ENCODE measurements at regions not wholly inside any gene's neighbourhood (a gene's known extent, or its start where the extent isn't known, plus 50 kb on each side); places are given as distances from the start of the nearest gene placed in this dataset.

- DNase-seq (ENCODE audit: low spot score): no peak
Measured at GRCh38 chr12:4969405-4969804, 59.7 kb downstream of the KCNA1 start.

GRCh38 chr12:4974217-4974616, 64.5 kb downstream of the KCNA1 start:
- no peak for DNase-seq (ENCODE audit: low spot score)

- DNase-seq (ENCODE audit: low spot score): peak; percentile 18
Measured at GRCh38 chr12:4975574-4975973, 65.9 kb downstream of the KCNA1 start.

- no peak for DNase-seq (ENCODE audit: low spot score)
Measured at GRCh38 chr12:4977102-4977501, 66.6 kb upstream of the KCNA5 start.

GRCh38 chr12:4978737-4979136, 64.9 kb upstream of the KCNA5 start:
- no peak for DNase-seq (ENCODE audit: low spot score)

- no peak for DNase-seq (ENCODE audit: low spot score)
Measured at GRCh38 chr12:4979737-4980136, 63.9 kb upstream of the KCNA5 start.

- DNase-seq (ENCODE audit: low spot score): no peak
Measured at GRCh38 chr12:4984344-4984743, 59.3 kb upstream of the KCNA5 start.

- no peak for DNase-seq (ENCODE audit: low spot score)
Measured at GRCh38 chr12:4984971-4985370, 58.7 kb upstream of the KCNA5 start.

- no peak for DNase-seq (ENCODE audit: low spot score)
Measured at GRCh38 chr12:4985820-4986219, 57.9 kb upstream of the KCNA5 start.

- no peak for DNase-seq (ENCODE audit: low spot score)
Measured at GRCh38 chr12:4987076-4988046, 56.3 kb upstream of the KCNA5 start.

- DNase-seq (ENCODE audit: low spot score): no peak
Measured at GRCh38 chr12:4991373-4991772, 52.3 kb upstream of the KCNA5 start.

GRCh38 chr12:4991801-4992200, 51.9 kb upstream of the KCNA5 start:
- DNase-seq (ENCODE audit: low spot score): no peak

GRCh38 chr12:4992871-4993270, 50.8 kb upstream of the KCNA5 start:
- no peak for DNase-seq (ENCODE audit: low spot score)

Data from SK-N-DZ (cell line).